SK-MEL-5 (cell line): ENCODE measurements at regions not wholly inside any gene's neighbourhood (a gene's known extent, or its start where the extent isn't known, plus 50 kb on each side); places are given as distances from the start of the nearest gene placed in this dataset.
A peak's percentile ranks its signal among the peaks of the same experiment; 100 is the strongest.

ENCODE experiments used
- DNase-seq: peaks from one replicate; pipeline ENCODE4 v3.0.0-alpha.2; 2016; ENCODE audit warnings: low read depth, low spot score
- in situ Hi-C: cut with HindIII; loops from 2 replicates; pipeline ENCODE4 v1.10.0; 2016; ENCODE audit warnings: low sequenced_read_pairs, high pct_unique_total_duplicates, low pct_unique_long_range_greater_than_20kb

GRCh38 chr14:29064305-29064900, 297.8 kb downstream of the FOXG1 start:
- DNase-seq: no peak
- in situ Hi-C loops: no loop called here

DNA sequence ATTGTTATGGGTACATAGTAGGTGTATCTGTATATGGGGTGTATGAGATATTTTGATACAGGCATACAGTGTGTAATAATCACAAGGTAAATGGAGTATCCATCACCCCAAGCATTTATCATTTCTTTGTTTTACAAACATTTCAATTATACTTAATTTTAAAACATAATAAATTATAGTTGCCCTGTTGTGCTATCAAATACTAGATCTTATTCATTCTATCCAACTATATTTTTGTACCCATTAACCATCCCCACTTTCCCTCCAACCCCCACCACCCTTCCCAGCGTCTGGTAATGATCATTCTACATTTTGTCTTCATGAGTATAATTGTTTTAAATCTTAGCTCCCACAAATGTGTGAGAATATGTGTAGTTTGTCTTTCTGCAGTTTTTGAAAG, 302.6 kb downstream of the FOXG1 start:
- DNase-seq: no peak
- in situ Hi-C loops: no loop called here

- in situ Hi-C loops: no loop called here
- DNase-seq: no peak
Observed at GRCh38 chr14:29075761-29076160, 309.2 kb downstream of the FOXG1 start.

DNA sequence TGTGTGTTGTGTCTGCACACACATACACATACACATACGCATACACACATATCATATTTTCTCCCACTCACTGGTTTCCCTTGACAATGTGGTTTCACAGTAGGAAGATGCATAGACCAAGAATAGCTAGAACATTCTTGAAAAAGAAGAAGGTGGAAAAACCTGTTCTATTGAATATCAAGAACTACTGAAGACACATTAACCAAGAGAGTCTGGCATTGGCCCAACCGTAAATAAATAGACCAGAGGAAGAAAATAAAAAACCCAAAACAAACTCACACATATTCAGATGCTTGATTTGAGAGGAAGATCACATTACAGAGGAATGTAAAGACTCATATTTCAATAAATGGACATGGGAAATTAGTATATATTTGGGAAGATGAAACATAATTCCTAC, 311.3 kb downstream of the FOXG1 start:
- no peak for DNase-seq
- in situ Hi-C loops: no loop called here

- in situ Hi-C loops: no loop called here
- no peak for DNase-seq
Observed at GRCh38 chr14:29078810-29079522, 312.4 kb downstream of the FOXG1 start.

- in situ Hi-C loops: no loop called here
Observed at GRCh38 chr14:29085546-29085945, 319.0 kb downstream of the FOXG1 start.

GRCh38 chr14:29089849-29090248, 323.3 kb downstream of the FOXG1 start:
- in situ Hi-C loops: no loop called here
- DNase-seq: no peak

More at GRCh38 chr14:29085546-29085945, 319.0 kb downstream of the FOXG1 start:
- peak; percentile 28 for DNase-seq

- in situ Hi-C loops: no loop called here
- DNase-seq: no peak
Observed at GRCh38 chr14:29092121-29092520, 325.5 kb downstream of the FOXG1 start.

- in situ Hi-C loops: no loop called here
- no peak for DNase-seq
Observed at GRCh38 chr14:29097476-29097875, 330.9 kb downstream of the FOXG1 start.

DNA sequence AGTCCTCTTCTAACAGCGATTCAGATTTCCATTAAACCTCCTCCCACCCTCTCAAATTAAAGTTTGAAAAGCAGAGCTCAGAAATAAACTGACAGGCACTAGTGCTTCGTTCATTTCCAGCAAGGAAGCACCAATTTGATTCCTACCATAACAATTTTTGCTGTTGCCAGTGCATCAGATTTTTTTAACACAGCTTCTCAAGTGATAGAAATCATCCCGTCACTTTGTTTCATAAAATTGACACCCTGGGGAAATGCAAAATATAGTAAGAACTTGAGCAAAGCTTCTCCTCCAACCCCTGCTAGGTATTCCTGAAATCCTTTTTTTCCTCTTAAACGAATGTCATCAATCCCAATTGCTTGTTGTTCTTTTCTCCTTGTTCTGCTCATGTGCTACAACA, 332.1 kb downstream of the FOXG1 start:
- in situ Hi-C loops: no loop called here
- no peak for DNase-seq

DNA sequence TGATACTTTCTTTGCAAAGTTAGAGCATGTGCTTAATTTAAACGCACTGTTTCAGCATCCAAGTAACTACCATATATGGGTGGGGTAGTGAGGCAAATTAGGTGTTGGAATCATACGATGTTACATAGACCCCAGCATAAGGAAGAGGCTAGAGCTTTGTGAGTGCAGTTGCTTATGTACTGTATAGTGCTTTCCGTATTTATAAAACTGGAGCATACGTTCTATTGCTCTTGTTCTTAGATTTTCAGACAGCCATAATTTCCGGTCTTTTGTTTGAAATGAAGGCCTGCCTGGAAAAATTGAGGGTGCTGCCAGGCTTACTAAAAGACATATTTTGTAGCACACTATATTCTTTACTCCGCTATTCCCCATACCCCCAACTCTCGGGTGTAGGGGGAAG, 335.7 kb downstream of the FOXG1 start:
- no peak for DNase-seq
- in situ Hi-C loops: no loop called here

- no peak for DNase-seq
- in situ Hi-C loops: no loop called here
Observed at GRCh38 chr14:29102996-29103395, 336.4 kb downstream of the FOXG1 start.

GRCh38 chr14:29108908-29109307, 342.3 kb downstream of the FOXG1 start:
- in situ Hi-C loops: no loop called here
- no peak for DNase-seq

GRCh38 chr14:29109589-29109988, 343.0 kb downstream of the FOXG1 start:
- in situ Hi-C loops: no loop called here
- DNase-seq: no peak

- in situ Hi-C loops: no loop called here
- no peak for DNase-seq
Observed at GRCh38 chr14:29111554-29111953, 345.0 kb downstream of the FOXG1 start.

GRCh38 chr14:29123017-29123416, 356.4 kb downstream of the FOXG1 start:
- in situ Hi-C loops: no loop called here
- DNase-seq: no peak

DNA sequence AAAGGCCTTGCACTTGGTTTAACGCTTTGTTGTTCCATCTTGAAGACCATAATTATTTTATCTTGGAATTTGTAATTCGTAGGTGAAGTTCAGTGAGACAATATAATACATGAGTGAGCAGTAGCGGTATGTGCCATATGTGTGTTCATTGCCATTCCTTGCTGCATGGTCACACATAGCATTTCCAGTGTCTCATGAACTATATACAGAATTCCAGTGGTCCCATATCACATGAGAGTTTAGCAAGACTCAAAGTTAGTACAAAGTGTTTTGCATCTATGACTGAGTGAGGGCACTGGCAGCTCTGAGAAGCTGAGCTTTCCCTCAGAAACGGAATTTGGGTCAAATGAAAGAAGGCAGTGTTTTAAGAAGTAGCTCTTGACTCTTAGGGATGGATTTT, 359.8 kb downstream of the FOXG1 start:
- no peak for DNase-seq
- in situ Hi-C loops: no loop called here

DNA sequence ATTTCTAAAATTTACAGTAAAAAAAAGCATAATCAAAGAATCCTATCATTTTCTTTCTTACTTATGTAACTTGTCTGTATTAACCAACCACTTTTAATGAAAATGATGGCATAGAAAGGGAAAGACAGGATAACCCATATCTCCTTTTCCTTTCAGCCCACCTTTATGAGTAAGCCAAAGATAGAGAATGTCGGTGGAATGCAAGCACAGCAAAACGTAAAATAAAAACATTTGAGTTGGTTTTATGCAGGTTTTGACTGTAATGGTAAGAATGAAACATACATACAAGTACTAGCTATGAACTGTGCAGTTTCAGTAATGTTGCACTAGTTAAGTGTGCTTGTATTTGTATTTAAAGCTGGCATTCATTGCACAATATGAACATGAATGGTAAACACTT, 360.3 kb downstream of the FOXG1 start:
- no peak for DNase-seq
- in situ Hi-C loops: no loop called here

- no peak for DNase-seq
- in situ Hi-C loops: no loop called here
Observed at GRCh38 chr14:29140016-29140415, 373.4 kb downstream of the FOXG1 start.
